ENCODE measurements at regions not wholly inside any gene's neighbourhood (a gene's known extent, or its start where the extent isn't known, plus 50 kb on each side); places are given as distances from the start of the nearest gene placed in this dataset.

DNA sequence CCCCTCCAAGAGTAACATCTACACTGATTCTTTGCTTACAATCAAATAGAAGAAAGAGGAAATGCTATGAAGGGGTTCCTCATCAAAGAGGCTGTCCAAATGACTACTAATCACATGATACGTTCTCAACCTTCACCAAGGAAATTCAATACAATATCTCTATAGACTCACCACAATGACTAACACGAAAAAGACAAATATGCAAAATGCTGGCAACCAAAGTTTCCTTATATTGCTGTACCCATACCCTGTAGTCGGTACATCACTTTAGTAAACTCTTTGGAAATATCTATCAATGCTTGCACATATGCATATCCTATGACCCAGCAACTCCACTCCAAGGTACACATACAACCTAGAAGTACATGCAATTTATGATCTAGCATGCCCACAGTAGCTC lies 1296.6 kb downstream of the AACS start (continued):
- TF ChIP-seq CHD7 (IDR thresholded peaks at IDR 0.05; ENCODE audit: insufficient replicate concordance, low read length) (no peak), SP2 (IDR thresholded peaks at IDR 0.05; ENCODE audit: low read length) (no peak), RAD21 (IDR thresholded peaks at IDR 0.05 in 1 of 2, conservative IDR thresholded peaks at IDR 0.05 in 1 of 2; ENCODE audit: low read depth in 2 of 2, low read length in 2 of 2) (no peak), ATF2 (IDR thresholded peaks at IDR 0.05; ENCODE audit: low read length) (no peak)
